Fibroblast of villous mesenchyme (primary cell): ENCODE measurements at regions not wholly inside any gene's neighbourhood (a gene's known extent, or its start where the extent isn't known, plus 50 kb on each side); places are given as distances from the start of the nearest gene placed in this dataset.

ENCODE experiments used
- DNase-seq: peaks from one replicate; pipeline ENCODE4 v3.0.0-alpha.2; 2010; ENCODE audit warnings: low read depth
- H3K4me3 ChIP-seq: 2 replicates; pipeline ENCODE4 v1.5.1; 2011; ENCODE audit warnings: low read depth, mild to moderate bottlenecking, low read length
- TF ChIP-seq, protein P1 (sequence below): IDR thresholded peaks from 2 replicates; pipeline ENCODE4 v1.5.1; 2012; ENCODE audit warnings: low read depth, mild to moderate bottlenecking, low read length; ENCODE audit not compliant: insufficient read depth

DNA sequence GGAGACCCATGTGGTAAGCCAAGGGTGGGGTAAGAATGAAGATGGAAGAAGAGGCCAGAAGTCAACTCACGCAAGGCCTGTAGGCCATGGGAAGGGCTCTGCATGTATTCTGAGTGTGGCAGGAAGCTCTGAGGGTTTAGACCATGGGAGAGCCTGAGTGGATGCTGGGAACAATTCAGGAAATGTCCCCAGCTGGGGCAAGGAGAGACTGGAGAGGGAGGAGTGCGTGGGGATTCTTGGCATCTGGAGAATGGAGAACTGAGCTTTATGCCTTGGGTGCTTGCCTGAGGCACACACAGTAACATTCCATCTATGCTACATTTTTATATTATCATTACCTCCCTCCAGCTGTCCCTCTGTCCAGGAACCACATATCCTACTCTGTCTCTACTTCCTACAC is 50.4 kb upstream of the CD82 start:
- TF ChIP-seq, protein P1, sequence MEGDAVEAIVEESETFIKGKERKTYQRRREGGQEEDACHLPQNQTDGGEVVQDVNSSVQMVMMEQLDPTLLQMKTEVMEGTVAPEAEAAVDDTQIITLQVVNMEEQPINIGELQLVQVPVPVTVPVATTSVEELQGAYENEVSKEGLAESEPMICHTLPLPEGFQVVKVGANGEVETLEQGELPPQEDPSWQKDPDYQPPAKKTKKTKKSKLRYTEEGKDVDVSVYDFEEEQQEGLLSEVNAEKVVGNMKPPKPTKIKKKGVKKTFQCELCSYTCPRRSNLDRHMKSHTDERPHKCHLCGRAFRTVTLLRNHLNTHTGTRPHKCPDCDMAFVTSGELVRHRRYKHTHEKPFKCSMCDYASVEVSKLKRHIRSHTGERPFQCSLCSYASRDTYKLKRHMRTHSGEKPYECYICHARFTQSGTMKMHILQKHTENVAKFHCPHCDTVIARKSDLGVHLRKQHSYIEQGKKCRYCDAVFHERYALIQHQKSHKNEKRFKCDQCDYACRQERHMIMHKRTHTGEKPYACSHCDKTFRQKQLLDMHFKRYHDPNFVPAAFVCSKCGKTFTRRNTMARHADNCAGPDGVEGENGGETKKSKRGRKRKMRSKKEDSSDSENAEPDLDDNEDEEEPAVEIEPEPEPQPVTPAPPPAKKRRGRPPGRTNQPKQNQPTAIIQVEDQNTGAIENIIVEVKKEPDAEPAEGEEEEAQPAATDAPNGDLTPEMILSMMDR, result no peak
- DNase-seq, result no peak
- no peak overlapping the region for H3K4me3 ChIP-seq
